PC-3 (cell line): ENCODE measurements at regions not wholly inside any gene's neighbourhood (a gene's known extent, or its start where the extent isn't known, plus 50 kb on each side); places are given as distances from the start of the nearest gene placed in this dataset.

Experiments
- CTCF ChIP-seq: fragments of 300-600 bp; sonication (generic); conservative IDR thresholded peaks from 2 replicates; pipeline ENCODE4 v1.5.1; 2017; ENCODE audit warnings: antibody characterized with exemption, low read depth, mild to moderate bottlenecking, low read length
- EZH2 ChIP-seq: fragments of 300-600 bp; sonication (generic); IDR thresholded peaks from one replicate; pipeline ENCODE4 v1.6.1; 2017; ENCODE audit warnings: antibody characterized with exemption, mild to moderate bottlenecking, low read length; ENCODE audit not compliant: unreplicated experiment

DNA sequence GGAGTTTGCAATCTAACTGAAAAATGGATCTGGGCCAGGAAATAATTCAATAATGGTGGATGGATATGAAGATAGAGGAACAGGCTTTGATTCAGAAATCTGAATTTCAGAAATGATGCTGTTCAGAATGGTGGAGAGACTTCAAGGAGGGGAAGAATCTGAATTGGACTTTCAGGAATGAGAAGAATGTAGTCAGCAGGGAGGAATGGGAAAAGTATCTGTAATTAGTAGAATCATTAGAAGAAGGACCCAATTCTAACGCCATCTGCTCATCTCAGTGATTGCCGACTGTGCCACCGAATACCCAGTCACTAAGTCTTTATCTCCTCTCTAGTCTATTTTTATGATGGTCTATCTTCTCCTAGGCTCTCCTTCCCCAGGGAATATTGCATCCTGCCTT lies 363.2 kb downstream of the GALC start:
- TF ChIP-seq CTCF, result no peak
- TF ChIP-seq EZH2, result no peak
